Osteoblast (primary cell): ENCODE measurements at regions not wholly inside any gene's neighbourhood (a gene's known extent, or its start where the extent isn't known, plus 50 kb on each side); places are given as distances from the start of the nearest gene placed in this dataset.

Experiments
- DNase-seq: peaks from one replicate; pipeline ENCODE4 v3.0.0; 2011; ENCODE audit warnings: low spot score, mixed read lengths; ENCODE audit not compliant: insufficient read length; ENCODE audit errors: missing footprints
- H2AFZ ChIP-seq: 2 replicates; pipeline ENCODE4 v1.6.0; 2011; ENCODE audit warnings: mild to moderate bottlenecking, low read length
- H3K27ac ChIP-seq: 2 replicates; pipeline ENCODE4 v1.5.1; 2011; ENCODE audit warnings: mild to moderate bottlenecking, low read depth, low read length, moderate library complexity
- H3K27me3 ChIP-seq: 2 replicates; pipeline ENCODE4 v1.6.0; 2012; ENCODE audit warnings: mild to moderate bottlenecking, control low read depth, inconsistent platforms, low read length, moderate library complexity; ENCODE audit not compliant: insufficient read depth
- H3K36me3 ChIP-seq: 2 replicates; pipeline ENCODE4 v1.5.1; 2011; ENCODE audit warnings: mild to moderate bottlenecking, low read length, control low read depth, moderate library complexity; ENCODE audit not compliant: insufficient read depth
- H3K4me1 ChIP-seq: 2 replicates; pipeline ENCODE4 v1.5.1; 2011; ENCODE audit warnings: mild to moderate bottlenecking, low read length, control low read depth, moderate library complexity; ENCODE audit not compliant: insufficient read depth
- H3K4me2 ChIP-seq: 2 replicates; pipeline ENCODE4 v1.6.0; 2011; ENCODE audit warnings: mild to moderate bottlenecking, low read length; ENCODE audit not compliant: insufficient read depth
- H3K4me3 ChIP-seq: fragments of 200-600 bp; sonication (generic); 3 replicates; pipeline ENCODE4 v1.5.1; 2012; ENCODE audit warnings: mild to moderate bottlenecking, low read length, inconsistent platforms; ENCODE audit not compliant: insufficient read depth
- H3K79me2 ChIP-seq: 2 replicates; pipeline ENCODE4 v1.6.0; 2012; ENCODE audit warnings: mild to moderate bottlenecking, low read length, control low read depth, inconsistent platforms; ENCODE audit not compliant: insufficient read depth
- H3K9me3 ChIP-seq: 2 replicates; pipeline ENCODE4 v1.5.1; 2011; ENCODE audit warnings: low read depth, low read length, control low read depth
- H4K20me1 ChIP-seq: 2 replicates; pipeline ENCODE4 v1.6.0; 2012; ENCODE audit warnings: mild to moderate bottlenecking, low read length, control low read depth; ENCODE audit not compliant: insufficient read depth
- TF ChIP-seq, protein P1 (sequence below): IDR thresholded peaks from 2 replicates; pipeline ENCODE4 v1.5.1; 2011; ENCODE audit warnings: mild to moderate bottlenecking, low read depth, low read length, moderate library complexity; ENCODE audit errors: extremely low read depth

DNA sequence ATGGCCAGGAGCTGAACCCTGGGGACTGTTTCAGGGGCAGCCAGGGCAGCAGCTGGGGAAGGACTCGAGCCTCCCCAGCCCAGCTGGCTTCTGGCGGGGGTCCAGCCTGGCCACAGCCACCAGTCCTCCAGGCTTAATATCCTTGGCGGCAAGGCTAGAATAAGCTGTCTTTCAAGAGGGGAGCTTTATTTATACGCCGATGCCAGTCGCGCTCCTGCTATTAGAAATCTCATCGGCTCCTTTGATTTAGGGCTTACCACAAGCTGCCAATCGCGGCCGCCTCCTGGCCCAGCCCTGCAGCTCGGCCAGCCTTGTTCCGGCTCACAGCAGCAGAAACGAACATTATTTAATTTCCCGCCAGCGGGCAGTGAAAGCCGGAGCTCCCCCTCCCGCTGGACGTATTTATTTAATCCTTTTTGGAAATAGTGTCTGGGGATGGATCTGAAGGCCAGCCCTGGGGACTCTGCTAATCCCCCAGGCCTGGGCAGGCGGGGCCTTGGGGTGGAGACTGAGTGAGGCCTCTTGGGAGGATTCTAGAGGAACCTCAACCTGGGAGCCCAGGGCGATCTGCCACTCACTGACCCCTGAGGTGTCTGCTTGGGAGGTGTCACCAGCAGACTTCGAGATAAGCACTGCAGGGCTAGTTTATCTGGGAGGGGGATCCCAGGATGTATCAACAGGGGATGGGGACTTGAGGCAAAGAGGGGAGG is 363.1 kb downstream of the MN1 start:
- Histone ChIP-seq H3K4me2 (no peak overlapping the region), H3K4me3 (no peak overlapping the region), H3K36me3 (no peaks in the 10 kb centered on the region), H3K9me3 (no peaks in the 10 kb centered on the region), H4K20me1 (no peaks in the 10 kb centered on the region), H3K79me2 (no peaks in the 10 kb centered on the region), H3K4me1 (no peaks in the 10 kb centered on the region), H3K27ac (no peak overlapping the region), H2AFZ (no peak overlapping the region), H3K27me3 (peaks cover 49% of the 10 kb centered on the region)
- TF ChIP-seq, protein P1, sequence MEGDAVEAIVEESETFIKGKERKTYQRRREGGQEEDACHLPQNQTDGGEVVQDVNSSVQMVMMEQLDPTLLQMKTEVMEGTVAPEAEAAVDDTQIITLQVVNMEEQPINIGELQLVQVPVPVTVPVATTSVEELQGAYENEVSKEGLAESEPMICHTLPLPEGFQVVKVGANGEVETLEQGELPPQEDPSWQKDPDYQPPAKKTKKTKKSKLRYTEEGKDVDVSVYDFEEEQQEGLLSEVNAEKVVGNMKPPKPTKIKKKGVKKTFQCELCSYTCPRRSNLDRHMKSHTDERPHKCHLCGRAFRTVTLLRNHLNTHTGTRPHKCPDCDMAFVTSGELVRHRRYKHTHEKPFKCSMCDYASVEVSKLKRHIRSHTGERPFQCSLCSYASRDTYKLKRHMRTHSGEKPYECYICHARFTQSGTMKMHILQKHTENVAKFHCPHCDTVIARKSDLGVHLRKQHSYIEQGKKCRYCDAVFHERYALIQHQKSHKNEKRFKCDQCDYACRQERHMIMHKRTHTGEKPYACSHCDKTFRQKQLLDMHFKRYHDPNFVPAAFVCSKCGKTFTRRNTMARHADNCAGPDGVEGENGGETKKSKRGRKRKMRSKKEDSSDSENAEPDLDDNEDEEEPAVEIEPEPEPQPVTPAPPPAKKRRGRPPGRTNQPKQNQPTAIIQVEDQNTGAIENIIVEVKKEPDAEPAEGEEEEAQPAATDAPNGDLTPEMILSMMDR = no peak
- no peak for DNase-seq

DNA sequence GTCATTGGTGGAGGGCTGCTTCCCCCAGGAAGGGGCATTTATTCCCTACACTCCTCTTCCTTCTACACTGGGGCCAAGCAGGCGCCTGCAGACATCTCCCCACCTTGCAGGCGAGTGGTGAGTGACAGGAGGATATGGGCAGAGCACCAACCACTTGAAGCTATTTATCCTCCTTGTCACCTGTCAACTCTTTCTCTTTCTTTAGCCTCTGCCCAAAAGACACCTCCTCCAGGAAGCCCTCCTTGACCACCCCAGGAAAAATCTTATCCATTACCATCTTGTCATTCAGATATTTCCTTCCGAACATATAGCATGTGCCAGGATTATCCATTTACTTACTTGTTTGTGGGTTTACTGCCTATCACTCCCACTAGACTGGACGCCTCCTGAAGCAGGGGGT is 362.4 kb downstream of the MN1 start:
- TF ChIP-seq, protein P1 = no peak
- Histone ChIP-seq H3K27me3 (peaks cover 55% of the 10 kb centered on the region), H3K79me2 (no peaks in the 10 kb centered on the region), H3K4me2 (no peak overlapping the region), H2AFZ (no peak overlapping the region), H3K36me3 (no peaks in the 10 kb centered on the region), H3K4me1 (no peaks in the 10 kb centered on the region), H4K20me1 (no peaks in the 10 kb centered on the region), H3K27ac (no peak overlapping the region), H3K9me3 (no peaks in the 10 kb centered on the region), H3K4me3 (no peak overlapping the region)
- no peak for DNase-seq

DNA sequence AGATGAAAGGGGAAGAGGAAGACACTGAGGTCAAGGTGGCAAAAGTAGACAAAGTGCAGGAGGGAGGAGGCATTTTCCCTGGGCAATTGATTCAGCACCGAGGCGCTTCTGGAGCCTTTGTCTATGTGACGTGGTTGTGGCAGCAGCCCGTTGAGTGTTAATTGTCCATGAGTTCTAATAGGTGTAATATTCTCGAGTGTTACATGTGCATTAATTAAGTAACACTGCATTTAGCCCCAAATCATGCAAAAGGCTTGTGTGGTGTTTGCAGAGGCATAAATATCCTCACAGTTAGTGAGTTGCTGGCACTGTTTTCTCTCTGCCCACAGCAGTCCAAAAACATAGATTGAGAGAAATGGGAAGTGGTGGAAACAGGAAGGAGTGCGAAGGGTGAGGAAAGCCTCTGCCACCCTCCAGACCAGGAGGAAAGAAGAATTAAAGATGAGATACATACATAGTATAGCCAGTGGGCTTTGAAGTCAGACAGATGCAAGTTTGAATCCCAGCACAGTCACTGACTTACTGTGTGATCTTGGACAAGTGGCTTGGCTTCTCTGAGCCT is 361.2 kb downstream of the MN1 start:
- no peak for DNase-seq
- H3K79me2 ChIP-seq = no peaks in the 10 kb centered on the region
- H3K36me3 ChIP-seq = no peaks in the 10 kb centered on the region
- H3K27ac ChIP-seq = no peak overlapping the region
- TF ChIP-seq, protein P1 = no peak
- peaks cover 51% of the 10 kb centered on the region for H3K27me3 ChIP-seq
- H3K9me3 ChIP-seq = no peaks in the 10 kb centered on the region
- H3K4me1 ChIP-seq = no peaks in the 10 kb centered on the region
- H4K20me1 ChIP-seq = no peaks in the 10 kb centered on the region
- H3K4me3 ChIP-seq = no peak overlapping the region
- no peak overlapping the region for H2AFZ ChIP-seq
- H3K4me2 ChIP-seq = no peak overlapping the region

DNA sequence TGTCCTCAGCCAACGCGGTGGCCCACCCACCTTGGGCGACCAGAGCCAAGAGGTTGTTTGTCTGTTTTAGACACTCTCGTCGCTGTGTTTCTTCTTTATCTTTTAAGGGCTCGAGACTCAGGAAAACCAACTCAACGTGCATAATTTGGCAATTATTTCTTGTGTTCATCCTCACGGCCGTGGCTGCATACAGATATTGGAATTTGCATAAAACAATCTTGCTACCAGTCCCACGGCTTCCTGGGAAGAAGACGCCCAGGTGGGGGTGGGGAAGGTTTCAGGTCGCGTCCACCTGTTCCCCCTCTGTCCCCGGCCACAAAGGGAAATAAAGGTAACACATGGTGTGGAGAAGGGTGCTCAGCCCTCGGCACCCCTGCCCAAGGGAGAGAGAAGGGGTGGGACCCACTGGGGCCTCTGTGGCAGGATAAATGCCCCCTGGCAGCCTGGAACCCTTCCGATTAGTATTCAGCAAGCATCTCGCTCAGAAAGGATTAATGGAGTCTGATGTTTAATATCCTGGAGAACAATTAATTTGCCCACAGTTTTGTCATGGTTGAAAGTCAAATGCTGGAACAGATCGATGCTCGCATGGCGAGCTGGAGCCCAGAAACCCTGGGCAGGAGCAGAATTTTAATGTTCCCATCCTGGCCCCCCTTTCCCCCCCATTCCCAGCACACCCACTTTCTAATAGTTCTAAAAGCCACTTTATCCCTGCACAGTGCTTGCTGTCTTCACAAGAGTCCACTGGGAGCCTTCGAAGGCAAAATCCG is 359.7 kb downstream of the MN1 start:
- H3K79me2 ChIP-seq = no peaks in the 10 kb centered on the region
- no peaks in the 10 kb centered on the region for H4K20me1 ChIP-seq
- H3K9me3 ChIP-seq = no peaks in the 10 kb centered on the region
- no peak overlapping the region for H3K4me2 ChIP-seq
- no peak for DNase-seq
- TF ChIP-seq, protein P1 = no peak
- H3K27me3 ChIP-seq = peaks cover 51% of the 10 kb centered on the region
- no peaks in the 10 kb centered on the region for H3K4me1 ChIP-seq
- H3K4me3 ChIP-seq = no peak overlapping the region
- H3K36me3 ChIP-seq = no peaks in the 10 kb centered on the region
- no peak overlapping the region for H3K27ac ChIP-seq
- no peak overlapping the region for H2AFZ ChIP-seq
